ENCODE measurements at regions not wholly inside any gene's neighbourhood (a gene's known extent, or its start where the extent isn't known, plus 50 kb on each side); places are given as distances from the start of the nearest gene placed in this dataset.

DNA sequence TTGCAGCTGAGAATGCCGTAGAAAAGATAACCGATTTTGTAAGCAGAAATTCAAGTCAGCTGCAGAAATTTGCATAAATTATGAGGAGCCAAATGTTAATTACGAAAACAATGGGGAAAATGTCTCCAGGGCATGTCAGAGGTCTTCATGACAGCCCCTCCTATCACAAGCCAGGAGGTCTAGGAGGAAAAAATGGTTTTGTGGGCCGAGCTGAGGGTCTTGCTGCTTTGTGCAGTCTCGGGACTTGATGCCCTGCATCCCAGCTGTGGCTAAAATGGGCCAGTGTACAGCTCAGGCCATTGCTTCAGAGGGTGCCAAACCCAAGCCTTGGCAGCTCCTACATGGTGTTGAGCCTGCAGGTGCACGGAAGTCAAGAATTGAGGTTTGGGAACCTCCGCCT, 131.2 kb upstream of the PDE3A start:
- Histone ChIP-seq H3K9ac (ENCODE audit: low read depth, low read length) (no peak overlapping the region), H3K4me3 (ENCODE audit: insufficient read depth, low read depth, low read length) (no peak overlapping the region), H4K5ac (ENCODE audit: low read depth, low read length) (no peak overlapping the region), H2AK5ac (ENCODE audit: low read depth, low read length) (no peak overlapping the region), H3K9me1 (ENCODE audit: insufficient read depth, low read length) (no peaks in the 10 kb centered on the region), H3K36me3 (ENCODE audit: control insufficient read depth, insufficient read depth, low read length) (no peaks in the 10 kb centered on the region), H3K4ac (ENCODE audit: low read depth, low read length) (no peak overlapping the region), H2AK9ac (replicated peaks; ENCODE audit: low read depth, low read length, poor library complexity) (no peak overlapping the region), H2BK120ac (ENCODE audit: low read depth, low read length) (no peak overlapping the region), H3K18ac (ENCODE audit: low read depth, low read length) (no peak overlapping the region), H3K27me3 (ENCODE audit: control insufficient read depth, insufficient read depth, low read length) (no peaks in the 10 kb centered on the region), H2BK5ac (ENCODE audit: low read depth, low read length, poor library complexity, severe bottlenecking) (no peak overlapping the region), H3K79me1 (ENCODE audit: low read depth in 1 of 2, low read length in 2 of 2) (no peaks in the 10 kb centered on the region), H2BK15ac (ENCODE audit: low read depth, low read length) (no peak overlapping the region), H2AFZ (replicated peaks; ENCODE audit: low read length, poor library complexity) (no peak overlapping the region), H3K9me3 (ENCODE audit: control insufficient read depth, insufficient read depth, low read length) (no peaks in the 10 kb centered on the region), H3K56ac (ENCODE audit: extremely low read depth, insufficient read depth, low read length) (no peak overlapping the region), H3K23ac (ENCODE audit: low read depth, low read length) (no peak overlapping the region), H3K4me1 (ENCODE audit: control insufficient read depth, insufficient read depth, low read length) (no peaks in the 10 kb centered on the region), H3K4me2 (ENCODE audit: low read depth, low read length) (no peak overlapping the region), H4K91ac (ENCODE audit: insufficient read depth, low read depth, low read length) (no peak overlapping the region), H3K14ac (replicated peaks; ENCODE audit: low read depth, low read length) (no peak overlapping the region), H4K8ac (ENCODE audit: low read depth in 2 of 2, low read length in 2 of 2) (no peak overlapping the region), H4K20me1 (ENCODE audit: insufficient read depth, low read length) (no peaks in the 10 kb centered on the region), H3K27ac (ENCODE audit: insufficient read depth, low read length) (no peak overlapping the region), H2BK20ac (ENCODE audit: low read depth, low read length) (no peak overlapping the region)
- ATAC-seq (ENCODE audit: low read depth) (no peak), DNase-seq (no peak)
- intact Hi-C loops (cut with micrococcal nuclease) (no loop called here), in situ Hi-C loops (cut with MboI; ENCODE audit: low sequenced_read_pairs) (no loop called here), dilution Hi-C loops (cut with HindIII; ENCODE audit: low sequenced_read_pairs, unreplicated experiment) (no loop called here)
- POLR2A ChIA-PET (ENCODE audit: unreplicated experiment) = no interaction called here
- CTCF ChIA-PET = no interaction called here
- TF ChIP-seq MXI1 (IDR thresholded peaks at IDR 0.05; ENCODE audit: borderline replicate concordance, low read depth, low read length) (no peak), USF2 (IDR thresholded peaks at IDR 0.05; ENCODE audit: low read depth, low read length) (no peak), CEBPB (IDR thresholded peaks at IDR 0.05; ENCODE audit: low read depth, low read length) (no peak)
- no TSS peak for BruUV-seq (replicated peaks)
- WGBS, 2 experiments (ENCODE audit: extremely low coverage in 2 of 2, insufficient read length in 1 of 2) = 100% methylated on average over 2 of the region's 7 CpGs; no CpG with 5 or more reads in 1 of the 2 experiments
